CD4-positive, alpha-beta T cell (primary cell): ENCODE measurements at regions not wholly inside any gene's neighbourhood (a gene's known extent, or its start where the extent isn't known, plus 50 kb on each side); places are given as distances from the start of the nearest gene placed in this dataset.
"Not testable (repeated sequence)": the region's sequence is repeated elsewhere in the genome, so short reads cannot be mapped to it uniquely, and the experiment has no call there.

Source experiments
- ATAC-seq: fragments of 200-7000 bp; cut with Tn5 transposase; one replicate; pipeline ENCODE4 v1.10.0; 2022; ENCODE audit warnings: mild to moderate bottlenecking; ENCODE audit not compliant: poor library complexity
- CTCF ChIA-PET: fragments of 350-600 bp; sonication (Branson Sonifier 250); formaldehyde crosslinking; loops from one replicate; lab custom pipeline; 2021; ENCODE audit warnings: antibody characterized with exemption, inconsistent platforms; lab: Charles Lee
- POLR2A ChIA-PET: fragments of 350-600 bp; sonication (Branson Sonifier 250); formaldehyde crosslinking; loops from one replicate; lab custom pipeline; 2021; ENCODE audit warnings: antibody characterized with exemption, inconsistent platforms; lab: Charles Lee
- DNase-seq, 14 experiments: peaks; one replicate each; pipeline ENCODE4 v3.0.0-alpha.2; 2013 to 2020; ENCODE audit warnings: mixed read lengths in 2 of 14
- H3K27ac ChIP-seq, 2 donors: one replicate each; pipeline versions ENCODE4 v1.5.1 to v1.7.0; 2013; ENCODE audit warnings: low read length in 2 of 2, low read depth in 1 of 2, mild to moderate bottlenecking in 1 of 2
- H3K27me3 ChIP-seq, 2 experiments: 1 replicate in 1 of 2; 2 replicates in 1 of 2; pipeline versions ENCODE4 v1.6.1 to v1.7.0; 2013; ENCODE audit warnings: low read length in 2 of 2, control low read depth in 1 of 2, mild to moderate bottlenecking in 1 of 2, moderate library complexity in 1 of 2; ENCODE audit not compliant: insufficient read depth in 2 of 2, control insufficient read depth in 1 of 2
- H3K36me3 ChIP-seq: one replicate; pipeline ENCODE4 v1.6.1; 2013; ENCODE audit warnings: low read length, control low read depth; ENCODE audit not compliant: insufficient read depth
- H3K4me1 ChIP-seq: one replicate; pipeline ENCODE4 v1.6.1; 2013; ENCODE audit warnings: low read length, control low read depth; ENCODE audit not compliant: insufficient read depth
- H3K4me3 ChIP-seq: one replicate; pipeline ENCODE4 v1.5.1; 2013; ENCODE audit warnings: mild to moderate bottlenecking, low read length, moderate library complexity
- H3K9me3 ChIP-seq, 2 experiments: 1 replicate in 1 of 2; 2 replicates in 1 of 2; pipeline versions ENCODE4 v1.6.1 to v1.7.0; 2013; ENCODE audit warnings: low read length in 2 of 2, mild to moderate bottlenecking in 2 of 2, control low read depth in 1 of 2, moderate library complexity in 1 of 2; ENCODE audit not compliant: control insufficient read depth in 1 of 2, insufficient read depth in 1 of 2
- H3K27ac Mint-ChIP-seq: one replicate; pipeline ENCODE4 v1.8.0; 2020; ENCODE audit warnings: mixed read lengths
- H3K27me3 Mint-ChIP-seq: one replicate; pipeline ENCODE4 v1.8.0; 2021; ENCODE audit warnings: mixed read lengths
- H3K36me3 Mint-ChIP-seq: one replicate; pipeline ENCODE4 v1.8.0; 2021; ENCODE audit warnings: low read depth, mixed read lengths
- H3K4me1 Mint-ChIP-seq: one replicate; pipeline ENCODE4 v1.8.0; 2021; ENCODE audit warnings: low read depth, mixed read lengths
- H3K4me3 Mint-ChIP-seq: one replicate; pipeline ENCODE4 v1.8.0; 2020; ENCODE audit warnings: mild to moderate bottlenecking, mixed read lengths
- H3K9me3 Mint-ChIP-seq: one replicate; pipeline ENCODE4 v1.8.0; 2020; ENCODE audit warnings: mixed read lengths
- intact Hi-C, 2 experiments: fragments of 100-400 bp; cut with DNase I in 1 of 2; cut with micrococcal nuclease in 1 of 2; formaldehyde crosslinking; loops; one replicate each; pipeline versions ENCODE4 v1.15.1 to v1.9.0; 2023 to 2025; cut with DNase I, micrococcal nuclease
- TF ChIP-seq, protein P1 (sequence below): fragments of 200-600 bp; IDR thresholded peaks from one replicate; pipeline ENCODE4 v1.8.0; 2022; ENCODE audit warnings: antibody characterized with exemption, mild to moderate bottlenecking

DNA sequence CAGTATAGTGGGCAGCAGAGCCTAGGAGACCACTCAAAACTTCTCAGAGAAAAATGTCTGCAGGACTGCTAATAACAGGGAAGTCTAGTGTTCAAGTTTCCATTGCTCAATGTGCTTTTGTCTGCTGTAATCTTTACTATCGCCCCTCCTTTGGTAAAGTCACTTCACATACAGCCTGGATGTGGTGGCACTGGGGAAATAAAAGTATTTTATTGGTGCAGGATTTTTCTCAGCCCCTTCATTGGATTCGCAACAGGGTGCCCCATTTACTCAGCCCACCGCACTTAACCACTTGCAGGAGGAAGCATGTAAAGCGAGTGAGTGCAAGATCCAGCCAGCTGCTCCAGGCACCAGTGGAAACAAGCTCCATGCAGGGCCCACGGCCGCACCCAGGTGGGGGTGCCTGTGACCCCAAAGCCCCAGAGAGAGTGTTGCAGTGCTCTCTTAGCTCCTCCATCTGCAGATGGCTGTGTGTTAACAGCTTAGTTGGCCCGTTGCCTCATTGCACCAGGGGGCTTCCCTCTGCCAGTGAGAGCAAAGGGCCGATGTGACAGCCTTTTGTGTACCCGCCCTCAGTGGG is 163.5 kb upstream of the TMEM72 start:
- ATAC-seq (no peak), DNase-seq (no peak)
- H3K36me3 Mint-ChIP-seq, result no peaks in the 10 kb centered on the region
- H3K4me3 Mint-ChIP-seq, result no peak overlapping the region
- Histone ChIP-seq H3K4me1 (no peaks in the 10 kb centered on the region), H3K27ac (no peak overlapping the region), H3K9me3 (peaks cover 0 to 5% of the 10 kb centered on the region in 2 experiments), H3K36me3 (no peaks in the 10 kb centered on the region), H3K4me3 (no peak overlapping the region), H3K27me3 (peaks cover 0 to 3% of the 10 kb centered on the region in 2 experiments)
- no peak overlapping the region for H3K27ac Mint-ChIP-seq
- intact Hi-C loops, result no loop called here
- no peaks in the 10 kb centered on the region for H3K27me3 Mint-ChIP-seq
- ChIA-PET POLR2A (no interaction called here), CTCF (no interaction called here)
- no peaks in the 10 kb centered on the region for H3K9me3 Mint-ChIP-seq
- H3K4me1 Mint-ChIP-seq, result no peaks in the 10 kb centered on the region
- TF ChIP-seq, protein P1, sequence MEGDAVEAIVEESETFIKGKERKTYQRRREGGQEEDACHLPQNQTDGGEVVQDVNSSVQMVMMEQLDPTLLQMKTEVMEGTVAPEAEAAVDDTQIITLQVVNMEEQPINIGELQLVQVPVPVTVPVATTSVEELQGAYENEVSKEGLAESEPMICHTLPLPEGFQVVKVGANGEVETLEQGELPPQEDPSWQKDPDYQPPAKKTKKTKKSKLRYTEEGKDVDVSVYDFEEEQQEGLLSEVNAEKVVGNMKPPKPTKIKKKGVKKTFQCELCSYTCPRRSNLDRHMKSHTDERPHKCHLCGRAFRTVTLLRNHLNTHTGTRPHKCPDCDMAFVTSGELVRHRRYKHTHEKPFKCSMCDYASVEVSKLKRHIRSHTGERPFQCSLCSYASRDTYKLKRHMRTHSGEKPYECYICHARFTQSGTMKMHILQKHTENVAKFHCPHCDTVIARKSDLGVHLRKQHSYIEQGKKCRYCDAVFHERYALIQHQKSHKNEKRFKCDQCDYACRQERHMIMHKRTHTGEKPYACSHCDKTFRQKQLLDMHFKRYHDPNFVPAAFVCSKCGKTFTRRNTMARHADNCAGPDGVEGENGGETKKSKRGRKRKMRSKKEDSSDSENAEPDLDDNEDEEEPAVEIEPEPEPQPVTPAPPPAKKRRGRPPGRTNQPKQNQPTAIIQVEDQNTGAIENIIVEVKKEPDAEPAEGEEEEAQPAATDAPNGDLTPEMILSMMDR, result no peak

DNA sequence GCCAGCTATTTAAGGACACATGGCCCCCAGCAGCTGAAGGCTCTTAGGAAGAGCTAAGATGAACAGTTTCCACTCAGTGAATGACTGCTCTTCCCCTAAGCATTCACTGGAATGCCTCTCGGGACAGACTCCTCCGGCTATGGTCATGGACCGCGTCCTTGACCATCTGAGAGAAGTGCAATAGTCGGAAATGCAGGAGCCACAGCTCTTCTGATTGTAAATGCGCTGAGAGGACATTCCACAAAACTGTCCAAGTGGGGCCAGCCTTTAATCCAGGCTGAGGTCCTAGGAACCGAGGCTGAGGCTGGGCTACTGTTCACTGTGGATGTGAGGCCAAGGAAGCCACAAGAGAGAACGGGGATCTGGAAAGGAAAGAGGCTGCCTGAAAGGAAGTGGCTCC is 162.0 kb upstream of the TMEM72 start:
- H3K9me3 Mint-ChIP-seq, result no peaks in the 10 kb centered on the region

DNA sequence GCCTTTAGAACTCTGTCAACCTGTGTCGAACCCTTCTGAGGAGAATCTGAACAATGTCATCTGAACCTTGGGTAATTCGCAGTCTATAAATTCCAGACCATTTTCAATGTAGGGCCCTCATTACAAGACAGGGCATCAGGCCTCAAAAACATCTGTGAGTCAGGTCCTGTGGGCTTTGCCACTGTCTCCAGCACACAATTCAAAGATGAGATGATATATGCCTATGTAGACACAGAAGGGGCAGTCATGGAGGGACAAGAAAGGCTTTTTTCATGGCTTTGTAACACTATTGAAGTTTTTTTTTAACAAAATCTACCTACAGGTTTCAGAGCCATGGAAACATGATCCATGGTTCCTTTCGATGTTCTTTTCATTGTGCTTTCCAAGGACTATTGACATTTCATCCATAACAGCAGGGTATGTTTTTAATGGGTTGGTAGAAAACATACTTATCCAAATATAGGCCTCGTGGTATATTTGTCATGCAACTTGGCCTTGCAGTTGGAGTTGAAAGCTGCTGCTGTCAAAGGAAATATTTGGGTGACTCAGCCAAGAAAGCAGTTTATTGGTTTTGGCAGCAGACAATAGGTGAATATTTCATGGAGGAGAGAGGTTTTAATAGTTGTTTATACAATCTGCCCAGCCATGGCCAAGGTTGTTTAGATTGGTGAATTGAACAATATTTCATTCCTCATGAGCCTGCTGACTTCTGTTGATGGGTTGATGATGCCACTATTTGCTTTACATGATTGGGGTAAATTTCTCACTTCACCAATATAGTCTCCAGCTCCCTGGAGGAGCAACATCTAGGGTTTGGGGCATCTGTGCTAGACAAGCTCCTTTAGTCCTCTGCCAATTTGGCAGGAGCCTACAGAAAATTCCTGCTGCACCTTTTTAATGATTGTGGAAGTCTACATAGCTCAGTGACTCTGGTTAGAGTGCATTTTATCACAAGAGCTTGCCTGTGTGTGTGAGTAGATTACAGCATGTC is 158.4 kb upstream of the TMEM72 start:
- intact Hi-C loops, result no loop called here
- Mint-ChIP-seq H3K4me3 (no peak overlapping the region), H3K27ac (no peak overlapping the region), H3K9me3 (no peaks in the 10 kb centered on the region), H3K27me3 (no peaks in the 10 kb centered on the region), H3K4me1 (no peaks in the 10 kb centered on the region), H3K36me3 (no peaks in the 10 kb centered on the region)
- H3K27ac ChIP-seq, result no peak overlapping the region
- POLR2A ChIA-PET, result no interaction called here
- DNase-seq, result no peak
- ATAC-seq, result no peak
- no peaks in the 10 kb centered on the region for H3K36me3 ChIP-seq
- H3K4me3 ChIP-seq, result no peak overlapping the region
- H3K27me3 ChIP-seq, result peaks cover 0 to 6% of the 10 kb centered on the region in 2 experiments
- peaks cover 0 to 3% of the 10 kb centered on the region in 2 experiments for H3K9me3 ChIP-seq
- TF ChIP-seq, protein P1, result no peak
- CTCF ChIA-PET, result no interaction called here
- no peaks in the 10 kb centered on the region for H3K4me1 ChIP-seq

More for the DNA sequence above, 162.0 kb upstream of the TMEM72 start:
- no peak overlapping the region for H3K4me3 ChIP-seq
- H3K27ac ChIP-seq, result no peak overlapping the region
- no peaks in the 10 kb centered on the region for H3K36me3 ChIP-seq
- Mint-ChIP-seq H3K4me1 (no peaks in the 10 kb centered on the region), H3K4me3 (no peak overlapping the region), H3K36me3 (no peaks in the 10 kb centered on the region), H3K27me3 (no peaks in the 10 kb centered on the region), H3K27ac (no peak overlapping the region)
- intact Hi-C loops, result no loop called here
- ATAC-seq (no peak), DNase-seq (no peak)
- H3K4me1 ChIP-seq, result no peaks in the 10 kb centered on the region
- ChIA-PET POLR2A (no interaction called here), CTCF (no interaction called here)
- H3K9me3 ChIP-seq, result peaks cover 0 to 5% of the 10 kb centered on the region in 2 experiments
- TF ChIP-seq, protein P1, result no peak
- peaks cover 0 to 3% of the 10 kb centered on the region in 2 experiments for H3K27me3 ChIP-seq

DNA sequence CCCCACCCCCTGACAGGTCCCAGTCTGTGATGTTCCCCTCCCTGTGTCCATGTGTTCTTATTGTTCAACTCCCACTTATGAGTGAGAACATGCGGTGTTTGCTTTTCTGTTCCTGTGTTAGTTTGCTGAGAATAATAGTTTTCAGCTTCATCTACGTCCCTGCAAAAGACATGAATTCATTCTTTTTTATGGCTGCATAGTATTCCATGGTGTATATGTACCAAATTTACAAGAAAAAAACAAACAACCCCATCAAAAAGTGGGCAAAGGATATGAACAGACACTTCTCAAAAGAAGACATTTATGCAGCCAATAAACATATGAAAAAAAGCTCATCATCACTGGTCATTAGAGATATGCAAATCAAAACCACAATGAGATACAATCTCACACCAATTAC is 156.8 kb upstream of the TMEM72 start:
- H3K4me1 ChIP-seq, intact Hi-C loops, ATAC-seq, H3K27me3 Mint-ChIP-seq, H3K9me3 ChIP-seq, H3K36me3 ChIP-seq, H3K27ac ChIP-seq, H3K9me3 Mint-ChIP-seq, H3K4me3 ChIP-seq, H3K4me1 Mint-ChIP-seq, POLR2A ChIA-PET, H3K27me3 ChIP-seq, H3K36me3 Mint-ChIP-seq, CTCF ChIA-PET, DNase-seq, H3K27ac Mint-ChIP-seq, H3K4me3 Mint-ChIP-seq: not testable (repeated sequence)
